Loucy (cell line): ENCODE measurements at regions not wholly inside any gene's neighbourhood (a gene's known extent, or its start where the extent isn't known, plus 50 kb on each side); places are given as distances from the start of the nearest gene placed in this dataset.

Experiments used
- H2AFZ ChIP-seq: fragments of 200-600 bp; sonication (generic); 2 replicates; pipeline ENCODE4 v1.6.0; 2016; ENCODE audit warnings: antibody characterized with exemption, mild to moderate bottlenecking, low read length, moderate library complexity
- H3F3A ChIP-seq: fragments of 200-600 bp; 2 replicates; pipeline ENCODE4 v1.6.0; 2016; ENCODE audit warnings: antibody characterized with exemption, low read depth, mild to moderate bottlenecking
- H3K27me3 ChIP-seq: fragments of 200-600 bp; sonication (generic); 2 replicates; pipeline ENCODE4 v1.6.1; 2014; ENCODE audit warnings: low read length, mild to moderate bottlenecking; ENCODE audit not compliant: insufficient read depth, poor library complexity, severe bottlenecking
- H3K36me3 ChIP-seq: fragments of 200-600 bp; sonication (generic); 2 replicates; pipeline ENCODE4 v1.6.1; 2016; ENCODE audit warnings: low read length; ENCODE audit not compliant: insufficient read depth
- H3K4me1 ChIP-seq: fragments of 200-600 bp; sonication (generic); 2 replicates; pipeline ENCODE4 v1.5.1; 2014; ENCODE audit warnings: low read length, mild to moderate bottlenecking; ENCODE audit not compliant: insufficient read depth, poor library complexity, severe bottlenecking
- H3K4me2 ChIP-seq: fragments of 200-600 bp; sonication (generic); 2 replicates; pipeline ENCODE4 v1.6.0; 2014; ENCODE audit warnings: antibody characterized with exemption, low read length, low read depth, mild to moderate bottlenecking; ENCODE audit not compliant: poor library complexity, severe bottlenecking
- H3K4me3 ChIP-seq: fragments of 200-600 bp; sonication (generic); 2 replicates; pipeline ENCODE4 v1.5.1; 2014; ENCODE audit warnings: low read length, mild to moderate bottlenecking, mixed read lengths; ENCODE audit not compliant: poor library complexity, severe bottlenecking
- H3K79me2 ChIP-seq: fragments of 200-600 bp; sonication (generic); 2 replicates; pipeline ENCODE4 v1.6.1; 2014; ENCODE audit warnings: low read length; ENCODE audit not compliant: insufficient read depth
- H3K9ac ChIP-seq: fragments of 200-600 bp; sonication (generic); 2 replicates; pipeline ENCODE4 v1.6.0; 2014; ENCODE audit warnings: mild to moderate bottlenecking, low read depth, low read length, moderate library complexity; ENCODE audit not compliant: poor library complexity, severe bottlenecking
- H3K9me2 ChIP-seq: fragments of 200-600 bp; sonication (generic); replicated peaks from 2 replicates; pipeline ENCODE4 v1.6.1; 2016; ENCODE audit warnings: low read depth, low read length, mixed read lengths
- H3K9me3 ChIP-seq: fragments of 200-600 bp; sonication (generic); 2 replicates; pipeline ENCODE4 v1.6.1; 2014; ENCODE audit warnings: mild to moderate bottlenecking, antibody characterized with exemption, low read length, low read depth; ENCODE audit not compliant: insufficient read depth
- H4K20me1 ChIP-seq: fragments of 200-600 bp; sonication (generic); 2 replicates; pipeline ENCODE4 v1.6.0; 2014; ENCODE audit warnings: antibody characterized with exemption, low read length, mild to moderate bottlenecking; ENCODE audit not compliant: insufficient read depth, poor library complexity, severe bottlenecking
- EZH2phosphoT487 ChIP-seq: fragments of 200-600 bp; IDR thresholded peaks from 2 replicates; pipeline ENCODE4 v1.6.1; 2018; ENCODE audit warnings: antibody characterized with exemption, mild to moderate bottlenecking, moderate library complexity, borderline replicate concordance
- TF ChIP-seq, protein P1 (sequence below): fragments of 200-600 bp; sonication (generic); conservative IDR thresholded peaks from 2 replicates; pipeline ENCODE4 v1.5.1; 2014; ENCODE audit warnings: mild to moderate bottlenecking, antibody characterized with exemption, low read length

DNA sequence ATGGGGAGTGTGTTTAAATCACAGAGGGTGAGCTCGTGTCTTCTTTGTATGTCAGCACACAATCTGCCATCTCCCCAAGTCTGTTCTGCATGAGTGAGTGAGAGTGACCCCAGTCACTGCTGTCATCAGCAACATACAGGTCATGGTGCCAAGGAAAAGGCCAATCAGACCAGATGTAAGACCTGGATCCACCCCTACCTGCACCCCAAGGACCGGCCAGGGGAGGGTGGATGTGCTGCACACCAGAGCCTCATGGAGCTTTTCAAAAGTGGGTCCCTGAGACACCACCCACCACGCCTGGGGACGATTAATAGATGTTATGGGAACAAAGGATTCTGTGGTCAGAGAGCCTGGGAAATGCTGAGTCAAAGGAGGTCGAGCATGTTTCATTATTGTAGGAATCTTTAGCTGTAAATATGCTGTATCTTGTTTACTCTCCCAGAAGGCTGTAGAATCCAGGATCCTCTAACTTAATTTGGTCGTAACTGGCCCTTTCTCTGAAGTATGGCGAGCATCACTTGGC lies 420.5 kb downstream of the RPS24 start:
- Histone ChIP-seq H3K27me3 (no peaks in the 10 kb centered on the region), H2AFZ (no peak overlapping the region), H3K4me2 (no peak overlapping the region), H3K79me2 (no peaks in the 10 kb centered on the region), H3K9ac (no peak overlapping the region), H3K9me2 (no peaks in the 10 kb centered on the region), H3K9me3 (no peaks in the 10 kb centered on the region), H3K36me3 (no peaks in the 10 kb centered on the region), H3F3A (no peaks in the 10 kb centered on the region), H3K4me1 (peaks cover 14% of the 10 kb centered on the region), H3K4me3 (no peak overlapping the region), H4K20me1 (no peaks in the 10 kb centered on the region)
- TF ChIP-seq EZH2phosphoT487, result no peak
- TF ChIP-seq, protein P1, sequence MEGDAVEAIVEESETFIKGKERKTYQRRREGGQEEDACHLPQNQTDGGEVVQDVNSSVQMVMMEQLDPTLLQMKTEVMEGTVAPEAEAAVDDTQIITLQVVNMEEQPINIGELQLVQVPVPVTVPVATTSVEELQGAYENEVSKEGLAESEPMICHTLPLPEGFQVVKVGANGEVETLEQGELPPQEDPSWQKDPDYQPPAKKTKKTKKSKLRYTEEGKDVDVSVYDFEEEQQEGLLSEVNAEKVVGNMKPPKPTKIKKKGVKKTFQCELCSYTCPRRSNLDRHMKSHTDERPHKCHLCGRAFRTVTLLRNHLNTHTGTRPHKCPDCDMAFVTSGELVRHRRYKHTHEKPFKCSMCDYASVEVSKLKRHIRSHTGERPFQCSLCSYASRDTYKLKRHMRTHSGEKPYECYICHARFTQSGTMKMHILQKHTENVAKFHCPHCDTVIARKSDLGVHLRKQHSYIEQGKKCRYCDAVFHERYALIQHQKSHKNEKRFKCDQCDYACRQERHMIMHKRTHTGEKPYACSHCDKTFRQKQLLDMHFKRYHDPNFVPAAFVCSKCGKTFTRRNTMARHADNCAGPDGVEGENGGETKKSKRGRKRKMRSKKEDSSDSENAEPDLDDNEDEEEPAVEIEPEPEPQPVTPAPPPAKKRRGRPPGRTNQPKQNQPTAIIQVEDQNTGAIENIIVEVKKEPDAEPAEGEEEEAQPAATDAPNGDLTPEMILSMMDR, result no peak

DNA sequence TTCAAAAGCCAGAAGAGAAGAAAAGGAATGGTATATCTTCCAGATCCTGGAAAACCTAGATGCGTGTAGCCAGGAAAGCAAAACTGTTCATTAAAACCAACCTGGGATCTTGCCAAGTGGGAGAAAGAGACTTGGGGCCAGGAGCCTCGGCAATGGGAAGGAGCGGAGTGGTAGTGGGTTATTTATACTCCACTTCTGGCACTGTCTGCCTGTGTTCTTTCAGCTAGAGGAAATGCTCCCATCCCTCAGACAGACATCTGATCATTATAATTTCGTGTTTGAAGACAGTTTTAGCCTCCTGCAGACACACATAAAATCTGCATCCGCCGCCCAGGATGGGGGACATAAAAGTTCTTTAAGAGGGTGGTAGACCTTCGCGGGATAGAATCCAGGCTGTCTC lies 421.6 kb downstream of the RPS24 start:
- Histone ChIP-seq H3K9me3 (no peaks in the 10 kb centered on the region), H3K4me3 (no peak overlapping the region), H3F3A (no peaks in the 10 kb centered on the region), H3K79me2 (no peaks in the 10 kb centered on the region), H3K9ac (no peak overlapping the region), H3K27me3 (no peaks in the 10 kb centered on the region), H3K4me2 (no peak overlapping the region), H3K4me1 (peaks cover 11% of the 10 kb centered on the region), H2AFZ (no peak overlapping the region), H4K20me1 (no peaks in the 10 kb centered on the region), H3K9me2 (no peaks in the 10 kb centered on the region), H3K36me3 (no peaks in the 10 kb centered on the region)
- no peak for TF ChIP-seq EZH2phosphoT487
- TF ChIP-seq, protein P1, result no peak

DNA sequence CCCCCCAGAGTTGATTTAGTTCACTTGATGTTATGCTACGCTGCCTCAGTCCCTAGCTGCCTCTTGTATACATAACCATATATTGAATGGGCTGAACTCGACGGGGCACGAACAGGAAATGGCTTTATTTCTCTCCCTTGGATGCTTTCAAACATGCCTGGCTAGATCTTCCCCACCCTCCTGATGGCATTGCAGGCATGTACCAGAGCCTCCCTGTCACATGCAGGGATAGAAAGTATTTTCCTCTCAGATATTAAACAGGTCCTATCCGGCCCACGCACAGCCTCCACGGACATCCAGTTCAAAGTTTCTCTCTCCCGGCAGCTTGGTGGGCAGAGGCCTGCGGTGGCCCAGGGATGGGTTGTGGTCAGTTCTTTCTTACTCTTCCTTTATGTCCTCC lies 422.1 kb downstream of the RPS24 start:
- Histone ChIP-seq H4K20me1 (no peaks in the 10 kb centered on the region), H3K4me2 (no peak overlapping the region), H3K79me2 (no peaks in the 10 kb centered on the region), H3K9ac (no peak overlapping the region), H3F3A (no peaks in the 10 kb centered on the region), H3K36me3 (no peaks in the 10 kb centered on the region), H3K4me1 (peaks cover 11% of the 10 kb centered on the region), H3K9me2 (no peaks in the 10 kb centered on the region), H2AFZ (no peak overlapping the region), H3K9me3 (no peaks in the 10 kb centered on the region), H3K4me3 (no peak overlapping the region), H3K27me3 (no peaks in the 10 kb centered on the region)
- TF ChIP-seq, protein P1, result no peak
- TF ChIP-seq EZH2phosphoT487, result no peak
